ENCODE measurements at regions not wholly inside any gene's neighbourhood (a gene's known extent, or its start where the extent isn't known, plus 50 kb on each side); places are given as distances from the start of the nearest gene placed in this dataset.

GRCh38 chr4:173769568-173769967 is 239.5 kb upstream of the HAND2 start:
- TF ChIP-seq CTCF (IDR thresholded peaks at IDR 0.05 in 2 of 3, conservative IDR thresholded peaks at IDR 0.05 in 1 of 3; ENCODE audit: insufficient read depth in 2 of 3, low read depth in 1 of 3, low read length in 3 of 3) (no peak), POLR2AphosphoS5 (IDR thresholded peaks at IDR 0.05; ENCODE audit: control insufficient read depth, insufficient read depth, low read depth, low read length) (no peak), MLLT1 (IDR thresholded peaks at IDR 0.05) (no peak), MEIS2 (IDR thresholded peaks at IDR 0.05; ENCODE audit: partially characterized antibody) (no peak), ZNF445 (CRISPR knock-in tag; IDR thresholded peaks at IDR 0.05; ENCODE audit: low read depth) (no peak), MBD2 (IDR thresholded peaks at IDR 0.05; ENCODE audit: borderline replicate concordance, low read depth) (no peak), HNRNPUL1 (IDR thresholded peaks at IDR 0.05; ENCODE audit: low read length) (no peak), TEAD1 (CRISPR knock-in tag; IDR thresholded peaks at IDR 0.05) (no peak), SMC3 (conservative IDR thresholded peaks at IDR 0.05; ENCODE audit: insufficient read depth, low read depth, low read length) (no peak)

Measured in K562 (cell line).